Endothelial cell of umbilical vein (primary cell): ENCODE measurements at regions not wholly inside any gene's neighbourhood (a gene's known extent, or its start where the extent isn't known, plus 50 kb on each side); places are given as distances from the start of the nearest gene placed in this dataset.

Source experiments
- BruUV-seq: library from RNA; stranded (reverse); fragments of 400-500 nt; replicated peaks from 2 replicates; lab custom pipeline; 2021; lab: Mats Ljungman, UMichigan
- CTCF ChIA-PET: fragments of 300-600, 350-600 bp; sonication (Branson Sonifier 250); formaldehyde crosslinking; loops from one replicate; lab custom pipeline; 2021; ENCODE audit warnings: antibody characterized with exemption, inconsistent platforms; lab: Charles Lee
- POLR2A ChIA-PET: fragments of 300-600, 350-600 bp; sonication (Branson Sonifier 250); formaldehyde crosslinking; loops from one replicate; lab custom pipeline; 2021; ENCODE audit warnings: antibody characterized with exemption, inconsistent platforms; lab: Charles Lee
- DNase-seq: peaks from one replicate; pipeline ENCODE4 v3.0.0-alpha.2; 2011; ENCODE audit warnings: low read depth, low spot score
- FAIRE-seq: peaks from 2 replicates; lab custom pipeline; 2011; peaks lifted over from hg19 to GRCh38; lab: Jason Lieb, UNC
- H2AFZ ChIP-seq: 2 replicates; pipeline ENCODE4 v1.6.0; 2012; ENCODE audit warnings: low read depth, low read length, control low read depth, inconsistent platforms
- H3K27ac ChIP-seq: 2 replicates; pipeline ENCODE4 v1.5.1; 2011; ENCODE audit warnings: low read depth, mild to moderate bottlenecking, control low read depth, low read length, moderate library complexity; ENCODE audit not compliant: insufficient read depth
- H3K27me3 ChIP-seq, 2 experiments: 2 replicates each; pipeline versions ENCODE4 v1.6.0 to v1.6.1; 2011; ENCODE audit warnings: low read length in 2 of 2, mixed read lengths in 1 of 2; ENCODE audit not compliant: control insufficient read depth in 2 of 2, insufficient read depth in 2 of 2
- H3K36me3 ChIP-seq, 2 experiments: 2 replicates in 1 of 2; 3 replicates in 1 of 2; pipeline ENCODE4 v1.5.1; 2011; ENCODE audit warnings: low read length in 2 of 2, mild to moderate bottlenecking in 1 of 2, moderate library complexity in 1 of 2; ENCODE audit not compliant: control insufficient read depth in 2 of 2, insufficient read depth in 2 of 2; ENCODE audit errors: extremely low read depth in 1 of 2
- H3K4me1 ChIP-seq: 3 replicates; pipeline ENCODE4 v1.5.1; 2011; ENCODE audit warnings: mild to moderate bottlenecking, low read length; ENCODE audit not compliant: control insufficient read depth, insufficient read depth; ENCODE audit errors: extremely low read depth
- H3K4me2 ChIP-seq: 2 replicates; pipeline ENCODE4 v1.6.1; 2011; ENCODE audit warnings: low read length, control low read depth, mixed read lengths; ENCODE audit not compliant: insufficient read depth
- H3K4me3 ChIP-seq, 3 experiments: fragments of 200-600 bp in 1 of 3; sonication (generic), shearing (Covaris generic) in 1 of 3; replicated peaks in 1 of 3; 2 replicates each; pipeline ENCODE4 v1.5.1; 2011 to 2016; ENCODE audit warnings: control low read depth in 3 of 3, low read length in 3 of 3, mild to moderate bottlenecking in 2 of 3, inconsistent platforms in 1 of 3, low read depth in 1 of 3, moderate library complexity in 1 of 3; ENCODE audit not compliant: insufficient read depth in 1 of 3
- H3K79me2 ChIP-seq: 2 replicates; pipeline ENCODE4 v1.6.0; 2012; ENCODE audit warnings: low read length, inconsistent platforms; ENCODE audit not compliant: control insufficient read depth, insufficient read depth
- H3K9ac ChIP-seq: replicated peaks from 2 replicates; pipeline ENCODE3; 2011; ENCODE audit warnings: low read length, control low read depth; ENCODE audit not compliant: insufficient read depth; ENCODE audit errors: extremely low read depth
- H3K9me1 ChIP-seq: replicated peaks from 3 replicates; pipeline ENCODE4 v1.6.0; 2011; ENCODE audit warnings: mild to moderate bottlenecking, low read length; ENCODE audit not compliant: control insufficient read depth, insufficient read depth; ENCODE audit errors: extremely low read depth
- H3K9me3 ChIP-seq: replicated peaks from 2 replicates; pipeline ENCODE4 v1.5.1; 2012; ENCODE audit warnings: low read length, inconsistent platforms; ENCODE audit not compliant: control insufficient read depth, insufficient read depth
- H4K20me1 ChIP-seq: replicated peaks from 2 replicates; pipeline ENCODE3; 2011; ENCODE audit warnings: mild to moderate bottlenecking, low read length; ENCODE audit not compliant: control insufficient read depth, insufficient read depth; ENCODE audit errors: extremely low read depth
- CTCF ChIP-seq, 2 donors: IDR thresholded peaks; 1 replicate in 1 of 2; 2 replicates in 1 of 2; pipeline ENCODE4 v1.5.1; 2011; ENCODE audit warnings: low read length in 2 of 2, mild to moderate bottlenecking in 2 of 2, moderate library complexity in 2 of 2, control low read depth in 1 of 2, inconsistent platforms in 1 of 2, low read depth in 1 of 2; ENCODE audit not compliant: insufficient read depth in 1 of 2; ENCODE audit errors: extremely low read depth in 1 of 2
- EZH2 ChIP-seq: IDR thresholded peaks from 2 replicates; pipeline ENCODE4 v1.6.1; 2012; ENCODE audit warnings: borderline replicate concordance, low read depth, mild to moderate bottlenecking, moderate library complexity, low read length, inconsistent platforms; ENCODE audit not compliant: severe bottlenecking
- FOS ChIP-seq: IDR thresholded peaks from 2 replicates; pipeline ENCODE4 v1.6.1; 2011; ENCODE audit warnings: mild to moderate bottlenecking, low read length, moderate library complexity, borderline replicate concordance; ENCODE audit not compliant: insufficient read depth
- GATA2 ChIP-seq: IDR thresholded peaks from 2 replicates; pipeline ENCODE4 v1.7.0; 2011; ENCODE audit warnings: low read depth, mild to moderate bottlenecking, moderate library complexity, mixed read lengths, low read length; ENCODE audit not compliant: insufficient read length, insufficient read depth
- JUN ChIP-seq: IDR thresholded peaks from 2 replicates; pipeline ENCODE4 v1.6.1; 2011; ENCODE audit warnings: borderline replicate concordance, low read depth; ENCODE audit not compliant: insufficient read length, insufficient read depth
- MAX ChIP-seq: IDR thresholded peaks from 2 replicates; pipeline ENCODE4 v1.6.1; 2011; ENCODE audit not compliant: insufficient read depth, insufficient read length
- MYC ChIP-seq: IDR thresholded peaks from one replicate; pipeline ENCODE4 v1.6.1; 2011; ENCODE audit warnings: mild to moderate bottlenecking, low read depth, low read length
- POLR2A ChIP-seq: IDR thresholded peaks from 2 replicates; pipeline ENCODE4 v1.6.1; 2012; ENCODE audit warnings: low read depth, mild to moderate bottlenecking, control low read depth, low read length
- POLR2AphosphoS5 ChIP-seq: IDR thresholded peaks from 2 replicates; pipeline ENCODE4 v1.6.1; 2012; ENCODE audit warnings: low read depth, mild to moderate bottlenecking, control low read depth, low read length, moderate library complexity; ENCODE audit not compliant: insufficient read depth
- dilution Hi-C: fragments of 300-500 bp; cut with MboI; formaldehyde crosslinking; loops from one replicate; pipeline ENCODE4 v1.15.0; 2019; ENCODE audit warnings: low sequenced_read_pairs; ENCODE audit not compliant: extremely low pct_ligation_motif_present
- intact Hi-C: fragments of 100-400 bp; cut with micrococcal nuclease; formaldehyde crosslinking; loops from one replicate; pipeline ENCODE4 v1.10.0; 2022

DNA sequence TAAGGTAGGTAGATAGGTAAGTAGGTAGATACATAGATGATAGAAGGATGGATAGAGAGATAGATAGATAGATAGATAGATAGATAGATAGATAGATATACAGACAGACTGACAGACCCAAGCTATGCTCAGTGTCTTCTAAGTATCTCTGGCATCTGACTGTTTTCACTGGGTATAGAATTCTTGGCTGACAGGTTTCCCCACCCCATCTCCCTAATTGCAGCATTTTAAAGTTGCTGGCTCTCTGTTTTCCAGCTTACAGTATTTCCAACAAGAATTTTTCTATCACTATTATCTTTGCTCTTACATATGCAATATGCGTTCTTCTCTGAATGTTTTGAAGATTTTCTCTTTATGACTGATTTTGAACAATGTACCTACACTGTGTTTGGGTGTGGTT is 328.7 kb downstream of the TCERG1L start:
- dilution Hi-C loops = no loop called here
- BruUV-seq = no TSS peak
- intact Hi-C loops = no loop called here
- Histone ChIP-seq H3K4me2 (no peak overlapping the region), H4K20me1 (no peaks in the 10 kb centered on the region), H3K27me3 (no peaks in the 10 kb centered on the region), H3K27ac (no peak overlapping the region), H2AFZ (no peak overlapping the region), H3K9me1 (no peaks in the 10 kb centered on the region), H3K9me3 (no peaks in the 10 kb centered on the region), H3K79me2 (no peaks in the 10 kb centered on the region), H3K9ac (no peak overlapping the region), H3K36me3 (no peaks in the 10 kb centered on the region), H3K4me3 (no peak overlapping the region), H3K4me1 (no peaks in the 10 kb centered on the region)
- no peak for TF ChIP-seq POLR2A
- no peak for TF ChIP-seq FOS
- TF ChIP-seq JUN = no peak
- TF ChIP-seq POLR2AphosphoS5 = no peak
- no peak for TF ChIP-seq EZH2
- no peak for TF ChIP-seq MAX
- no peak for TF ChIP-seq GATA2
- TF ChIP-seq MYC = no peak
- no peak for TF ChIP-seq CTCF (IDR thresholded peaks at IDR 0.05; ENCODE audit: extremely low read depth in 1 of 2, insufficient read depth in 1 of 2, low read depth in 1 of 2, low read length in 2 of 2)
- DNase-seq (no peak), FAIRE-seq (no peak)
- ChIA-PET POLR2A (no interaction called here), CTCF (no interaction called here)
